H1 (cell line): ENCODE measurements at regions not wholly inside any gene's neighbourhood (a gene's known extent, or its start where the extent isn't known, plus 50 kb on each side); places are given as distances from the start of the nearest gene placed in this dataset.

Experiments
- CTCF ChIA-PET: fragments of 300-600 bp; sonication (Branson Sonifier 250); formaldehyde crosslinking; loops from one replicate; lab custom pipeline; 2021; ENCODE audit not compliant: partially characterized antibody; lab: Charles Lee
- POLR2A ChIA-PET: fragments of 300-600 bp; sonication (Branson Sonifier 250); formaldehyde crosslinking; loops from one replicate; lab custom pipeline; 2021; ENCODE audit warnings: inconsistent platforms; ENCODE audit not compliant: partially characterized antibody; lab: Charles Lee
- DNase-seq, 2 experiments: peaks; one replicate each; pipeline versions ENCODE4 v3.0.0 to v3.0.0-alpha.2; 2010 to 2022; ENCODE audit warnings: low spot score in 2 of 2, low read depth in 1 of 2, mixed read lengths in 1 of 2
- FAIRE-seq: peaks from 2 replicates; lab custom pipeline; 2011; peaks lifted over from hg19 to GRCh38; lab: Jason Lieb, UNC
- H2AFZ ChIP-seq: 2 replicates; pipeline ENCODE4 v1.8.1; 2012; ENCODE audit warnings: low read length, inconsistent platforms
- H2AK5ac ChIP-seq: 2 replicates; pipeline ENCODE4 v1.6.1; 2013; ENCODE audit warnings: low read depth, low read length
- H2BK120ac ChIP-seq: replicated peaks from 2 replicates; pipeline ENCODE3; 2013; ENCODE audit warnings: low read depth, low read length, inconsistent platforms
- H2BK12ac ChIP-seq: 2 replicates; pipeline ENCODE4 v1.6.1; 2013; ENCODE audit warnings: low read depth, low read length
- H2BK15ac ChIP-seq: 2 replicates; pipeline ENCODE4 v1.6.1; 2013; ENCODE audit warnings: low read length
- H2BK20ac ChIP-seq: 2 replicates; pipeline ENCODE4 v1.6.1; 2013; ENCODE audit warnings: low read length
- H2BK5ac ChIP-seq: 2 replicates; pipeline ENCODE4 v1.6.1; 2013; ENCODE audit warnings: low read depth, low read length
- H3K14ac ChIP-seq: 2 replicates; pipeline ENCODE4 v1.6.1; 2013; ENCODE audit warnings: inconsistent platforms; ENCODE audit not compliant: insufficient read length
- H3K18ac ChIP-seq: 2 replicates; pipeline ENCODE4 v1.6.1; 2013; ENCODE audit warnings: low read length; ENCODE audit errors: extremely low read depth
- H3K23ac ChIP-seq: 2 replicates; pipeline ENCODE4 v1.6.1; 2013; ENCODE audit warnings: inconsistent platforms; ENCODE audit not compliant: insufficient read length
- H3K23me2 ChIP-seq: 2 replicates; pipeline ENCODE4 v1.6.1; 2013; ENCODE audit warnings: low read depth, low read length
- H3K27ac ChIP-seq: 2 replicates; pipeline ENCODE4 v1.6.1; 2011; ENCODE audit warnings: low read depth, low read length, inconsistent platforms
- H3K27me3 ChIP-seq, 4 experiments: replicated peaks in 1 of 4; 1 replicate in 1 of 4; 2 replicates in 3 of 4; pipeline versions ENCODE4 v1.6.1 to v1.8.1; 2011 to 2013; ENCODE audit warnings: low read length in 3 of 4, mild to moderate bottlenecking in 3 of 4, inconsistent platforms in 2 of 4, mixed read lengths in 2 of 4, moderate library complexity in 1 of 4; ENCODE audit not compliant: control insufficient read depth in 3 of 4, insufficient read depth in 3 of 4; ENCODE audit errors: extremely low read depth in 1 of 4
- H3K36me3 ChIP-seq, 4 experiments: 2 replicates each; pipeline versions ENCODE4 v1.6.1 to v1.8.1; 2011 to 2013; ENCODE audit warnings: mild to moderate bottlenecking in 4 of 4, low read length in 3 of 4, moderate library complexity in 2 of 4, control low read depth in 1 of 4, inconsistent platforms in 1 of 4; ENCODE audit not compliant: insufficient read depth in 4 of 4, control insufficient read depth in 2 of 4
- H3K4ac ChIP-seq: replicated peaks from 2 replicates; pipeline ENCODE3; 2013; ENCODE audit warnings: low read length, low read depth, mixed read lengths, inconsistent platforms; ENCODE audit not compliant: insufficient read length
- H3K4me1 ChIP-seq, 4 experiments: replicated peaks in 1 of 4; 1 replicate in 1 of 4; 2 replicates in 3 of 4; pipeline versions ENCODE4 v1.6.1 to v1.8.1; 2011 to 2013; ENCODE audit warnings: low read length in 3 of 4, inconsistent platforms in 2 of 4, mixed read lengths in 1 of 4; ENCODE audit not compliant: insufficient read depth in 4 of 4, control insufficient read depth in 3 of 4
- H3K4me2 ChIP-seq, 2 experiments: 2 replicates each; pipeline versions ENCODE4 v1.6.1 to v1.8.1; 2011 to 2013; ENCODE audit warnings: low read depth in 2 of 2, low read length in 2 of 2, control low read depth in 1 of 2, inconsistent platforms in 1 of 2, mild to moderate bottlenecking in 1 of 2; ENCODE audit not compliant: insufficient read depth in 1 of 2
- H3K4me3 ChIP-seq, 4 experiments: fragments of 200-600, 300-600 bp in 1 of 4; sonication (generic), shearing (Covaris generic), sonication (Bioruptor Twin) in 1 of 4; 2 replicates each; pipeline versions ENCODE4 v1.5.1 to v1.8.1; 2011 to 2016; ENCODE audit warnings: low read length in 4 of 4, low read depth in 3 of 4, control low read depth in 2 of 4, inconsistent platforms in 2 of 4, mild to moderate bottlenecking in 2 of 4, mixed read lengths in 1 of 4, moderate library complexity in 1 of 4; ENCODE audit not compliant: insufficient read depth in 2 of 4; ENCODE audit errors: extremely low read depth in 1 of 4
- H3K56ac ChIP-seq: replicated peaks from 2 replicates; pipeline ENCODE3; 2013; ENCODE audit warnings: low read depth, mild to moderate bottlenecking, mixed read lengths, low read length, inconsistent platforms; ENCODE audit not compliant: insufficient read length
- H3K79me1 ChIP-seq: 2 replicates; pipeline ENCODE4 v1.6.1; 2013; ENCODE audit warnings: low read depth, low read length, control low read depth
- H3K79me2 ChIP-seq, 2 experiments: 2 replicates each; pipeline versions ENCODE4 v1.6.1 to v1.8.1; 2012 to 2013; ENCODE audit warnings: low read length in 2 of 2, mild to moderate bottlenecking in 2 of 2, inconsistent platforms in 1 of 2; ENCODE audit not compliant: insufficient read depth in 2 of 2, control insufficient read depth in 1 of 2
- H3K9ac ChIP-seq, 4 experiments: replicated peaks in 1 of 4; 1 replicate in 1 of 4; 2 replicates in 3 of 4; pipeline versions ENCODE4 v1.6.1 to v1.8.1; 2011 to 2013; ENCODE audit warnings: low read depth in 3 of 4, low read length in 3 of 4, control low read depth in 2 of 4, mild to moderate bottlenecking in 2 of 4, moderate library complexity in 2 of 4, inconsistent platforms in 1 of 4; ENCODE audit errors: extremely low read depth in 1 of 4
- H3K9me3 ChIP-seq, 2 experiments: 2 replicates each; pipeline versions ENCODE4 v1.6.1 to v1.8.1; 2012 to 2013; ENCODE audit warnings: mild to moderate bottlenecking in 2 of 2, moderate library complexity in 2 of 2, control low read depth in 1 of 2, inconsistent platforms in 1 of 2, low read depth in 1 of 2, low read length in 1 of 2, mixed read lengths in 1 of 2; ENCODE audit not compliant: insufficient read depth in 2 of 2
- H4K20me1 ChIP-seq, 2 experiments: replicated peaks in 1 of 2; 2 replicates each; pipeline versions ENCODE3 to v1.8.1; 2011 to 2013; ENCODE audit warnings: inconsistent platforms in 2 of 2, low read length in 2 of 2, mild to moderate bottlenecking in 1 of 2; ENCODE audit not compliant: insufficient read depth in 2 of 2, control insufficient read depth in 1 of 2
- H4K5ac ChIP-seq: 2 replicates; pipeline ENCODE4 v1.6.1; 2013; ENCODE audit warnings: low read length, low read depth, mixed read lengths, inconsistent platforms; ENCODE audit not compliant: insufficient read length
- H4K8ac ChIP-seq: 2 replicates; pipeline ENCODE4 v1.8.0; 2013; ENCODE audit warnings: mild to moderate bottlenecking, moderate library complexity, low read length, inconsistent platforms; ENCODE audit not compliant: insufficient read depth; ENCODE audit errors: extremely low read depth
- H4K91ac ChIP-seq: replicated peaks from 2 replicates; pipeline ENCODE3; 2013; ENCODE audit warnings: low read length, mixed read lengths, inconsistent platforms; ENCODE audit not compliant: insufficient read length
- CEBPB ChIP-seq: IDR thresholded peaks from 2 replicates; pipeline ENCODE4 v1.6.1; 2012; ENCODE audit warnings: low read depth, low read length
- EZH2 ChIP-seq: fragments of 200-600 bp; sonication (generic); IDR thresholded peaks from 2 replicates; pipeline ENCODE4 v1.7.1; 2012; ENCODE audit warnings: low read depth, mild to moderate bottlenecking, moderate library complexity, low read length, inconsistent platforms; ENCODE audit not compliant: severe bottlenecking
- GTF2F1 ChIP-seq: IDR thresholded peaks from 2 replicates; pipeline ENCODE4 v1.6.1; 2012; ENCODE audit warnings: low read depth, low read length, improper control_type of control experiment, borderline replicate concordance
- KDM4A ChIP-seq: IDR thresholded peaks from one replicate; pipeline ENCODE4 v1.7.1; 2012; ENCODE audit warnings: low read depth, mild to moderate bottlenecking, moderate library complexity, low read length, inconsistent platforms; ENCODE audit not compliant: severe bottlenecking
- MAFK ChIP-seq: IDR thresholded peaks from 2 replicates; pipeline ENCODE4 v1.6.1; 2012; ENCODE audit warnings: low read depth, mild to moderate bottlenecking, improper control_type of control experiment, low read length
- NANOG ChIP-seq: IDR thresholded peaks from 2 replicates; pipeline ENCODE4 v1.6.1; 2011; ENCODE audit warnings: low read length, low read depth, mild to moderate bottlenecking, inconsistent platforms; ENCODE audit not compliant: insufficient read depth, poor library complexity, severe bottlenecking
- POLR2AphosphoS5 ChIP-seq: IDR thresholded peaks from 2 replicates; pipeline ENCODE4 v1.6.1; 2011; ENCODE audit warnings: low read depth, low read length
- SAP30 ChIP-seq: fragments of 300-600 bp; sonication (generic); IDR thresholded peaks from 2 replicates; pipeline ENCODE4 v1.7.1; 2012; ENCODE audit warnings: low read length, moderate library complexity, mild to moderate bottlenecking, inconsistent platforms; ENCODE audit not compliant: insufficient read depth, insufficient replicate concordance
- SUZ12 ChIP-seq: fragments of 200-600 bp; sonication (generic); IDR thresholded peaks from 2 replicates; pipeline ENCODE4 v1.6.1; 2012; ENCODE audit warnings: mild to moderate bottlenecking, inconsistent platforms, low read length, moderate library complexity, mixed read lengths
- TAF1 ChIP-seq: IDR thresholded peaks from 2 replicates; pipeline ENCODE4 v1.6.1; 2011; ENCODE audit warnings: mild to moderate bottlenecking, low read depth, low read length
- ZNF274 ChIP-seq: IDR thresholded peaks from 2 replicates; pipeline ENCODE4 v1.7.0; 2012; ENCODE audit warnings: low read length, borderline replicate concordance; ENCODE audit errors: extremely low read depth
- WGBS, 2 experiments: shearing (Covaris generic) in 1 of 2; methylation state at CpG; one replicate each; pipeline versions ENCODE4 v1.1.6 to v1.1.7; 2013 to 2015; ENCODE audit warnings: low lambda C conversion rate in 2 of 2, mixed read lengths in 2 of 2, inconsistent platforms in 1 of 2, low coverage in 1 of 2, missing lambda C conversion rate in 1 of 2; ENCODE audit not compliant: insufficient replicate concordance in 2 of 2, insufficient coverage in 1 of 2, insufficient read length in 1 of 2; ENCODE audit errors: extremely low coverage in 1 of 2, missing lambda C conversion rate in 1 of 2; 5-methylcytosine and 5-hydroxymethylcytosine counted together

GRCh38 chrX:125505207-125505606 lies 185.5 kb downstream of the TEX13C start:
- no peak overlapping the region for H3K14ac ChIP-seq
- H4K5ac ChIP-seq = no peak overlapping the region
- H4K91ac ChIP-seq = no peak overlapping the region
- H3K4me1 ChIP-seq = no peaks in the 10 kb centered on the region
- no peak overlapping the region for H3K4me3 ChIP-seq
- H2BK5ac ChIP-seq = no peak overlapping the region
- no peaks in the 10 kb centered on the region for H4K20me1 ChIP-seq
- no peak overlapping the region for H3K56ac ChIP-seq
- H3K23ac ChIP-seq = no peak overlapping the region
- no peak overlapping the region for H3K4me2 ChIP-seq
- H3K23me2 ChIP-seq = no peaks in the 10 kb centered on the region
- H3K27ac ChIP-seq = no peak overlapping the region
- H2AFZ ChIP-seq = no peak overlapping the region
- no peaks in the 10 kb centered on the region for H3K36me3 ChIP-seq
- ChIA-PET CTCF (no interaction called here), POLR2A (no interaction called here)
- no peak overlapping the region for H2BK20ac ChIP-seq
- DNase-seq = no peak
- no peak overlapping the region for H3K4ac ChIP-seq
- H2AK5ac ChIP-seq = no peak overlapping the region
- TF ChIP-seq ZNF274 = no peak
- TF ChIP-seq TAF1 = no peak
- no peak for TF ChIP-seq EZH2
- TF ChIP-seq POLR2AphosphoS5 = no peak
- TF ChIP-seq GTF2F1 = no peak
- no peak for TF ChIP-seq NANOG
- no peak for TF ChIP-seq SAP30
- no peak for TF ChIP-seq CEBPB
- no peak for TF ChIP-seq MAFK
- TF ChIP-seq KDM4A = no peak
- no peak for TF ChIP-seq SUZ12
- H3K9ac ChIP-seq = no peak overlapping the region
- H2BK15ac ChIP-seq = no peak overlapping the region
- no peaks in the 10 kb centered on the region for H3K79me2 ChIP-seq
- FAIRE-seq = no peak
- no peak overlapping the region for H2BK120ac ChIP-seq
- no peak overlapping the region for H2BK12ac ChIP-seq
- 84% methylated on average over 2 of the region's 2 CpGs; no CpG with 5 or more reads in 1 of the 2 experiments for WGBS, 2 experiments
- H3K27me3 ChIP-seq = no peaks in the 10 kb centered on the region
- H3K79me1 ChIP-seq = no peaks in the 10 kb centered on the region
- H4K8ac ChIP-seq = no peak overlapping the region
- no peak overlapping the region for H3K18ac ChIP-seq
- H3K9me3 ChIP-seq = no peaks in the 10 kb centered on the region
